Stimulated activated CD4-positive, alpha-beta T cell treated with anti-CD3 and anti-CD28 coated beads, Interleukin-12 subunit alpha, Interleukin-12 subunit beta, amount 100 ng/mL, for 24 hours (primary cell): ENCODE measurements at regions not wholly inside any gene's neighbourhood (a gene's known extent, or its start where the extent isn't known, plus 50 kb on each side); places are given as distances from the start of the nearest gene placed in this dataset.
"Not testable (repeated sequence)": the region's sequence is repeated elsewhere in the genome, so short reads cannot be mapped to it uniquely, and the experiment has no call there.

Experiments
- DNase-seq, 2 experiments: peaks; one replicate each; pipeline ENCODE4 v3.0.0-alpha.2; 2020; ENCODE audit warnings: low read depth in 2 of 2

DNA sequence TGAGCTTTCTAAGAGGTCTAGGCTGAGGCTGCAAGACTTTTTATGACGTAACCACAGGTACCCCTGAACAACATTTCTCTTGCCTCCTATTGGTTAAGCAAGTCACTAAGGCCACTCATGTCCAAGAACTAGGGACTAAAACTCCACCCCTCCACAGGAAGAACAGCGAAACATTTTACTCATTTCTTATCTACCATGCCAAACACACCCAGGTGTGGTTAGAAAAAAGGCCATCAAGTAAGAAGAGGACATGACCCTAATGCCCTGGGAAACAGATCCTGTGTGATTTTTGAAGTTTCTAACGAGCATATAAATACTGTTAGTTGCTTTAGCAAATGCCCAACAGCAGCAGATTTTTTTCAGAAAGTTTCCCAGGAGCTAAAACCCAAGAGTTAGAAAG is 282.4 kb upstream of the DYNLRB2 start:
- DNase-seq: no peak

DNA sequence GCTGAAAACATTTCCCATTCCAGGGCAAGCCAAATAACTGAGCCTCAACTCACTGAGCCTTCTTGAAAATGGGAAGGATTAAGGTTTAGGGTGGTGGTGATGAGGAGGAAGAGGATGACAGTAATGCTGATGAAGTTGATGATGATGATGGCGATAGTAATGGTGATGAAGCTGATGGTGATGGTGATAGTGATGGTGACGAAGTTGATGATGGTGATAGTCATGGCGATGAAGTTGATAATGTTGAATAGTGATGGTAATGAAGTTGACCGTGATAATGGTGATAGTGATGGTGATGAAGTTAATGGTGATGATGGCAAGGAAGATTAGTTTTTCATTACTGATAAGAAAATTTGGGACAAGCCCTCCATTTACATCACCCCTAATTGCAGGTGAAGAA is 285.8 kb upstream of the DYNLRB2 start:
- DNase-seq: no peak

DNA sequence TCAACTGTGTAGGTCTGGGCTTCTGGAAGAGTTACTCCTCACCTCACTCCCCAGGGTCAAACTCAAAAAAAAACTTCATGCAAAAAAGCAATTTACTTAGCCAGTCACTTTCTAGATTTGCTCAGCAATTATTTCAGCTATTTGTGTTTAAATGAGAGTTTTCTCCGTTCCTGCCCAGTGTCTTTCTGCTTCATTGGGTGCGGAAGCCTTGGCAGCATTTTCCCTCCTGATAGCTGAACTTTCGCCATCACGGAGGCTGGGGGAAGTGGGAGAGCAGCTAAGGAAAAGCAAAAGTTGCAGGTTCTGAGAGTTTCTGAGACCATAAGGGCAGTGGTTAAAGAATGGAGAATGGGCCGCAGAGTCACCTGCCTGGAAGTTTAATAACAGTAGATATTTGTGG is 287.1 kb upstream of the DYNLRB2 start:
- no peak for DNase-seq

GRCh38 chr16:80250381-80250780 is 290.4 kb upstream of the DYNLRB2 start:
- no peak for DNase-seq

DNA sequence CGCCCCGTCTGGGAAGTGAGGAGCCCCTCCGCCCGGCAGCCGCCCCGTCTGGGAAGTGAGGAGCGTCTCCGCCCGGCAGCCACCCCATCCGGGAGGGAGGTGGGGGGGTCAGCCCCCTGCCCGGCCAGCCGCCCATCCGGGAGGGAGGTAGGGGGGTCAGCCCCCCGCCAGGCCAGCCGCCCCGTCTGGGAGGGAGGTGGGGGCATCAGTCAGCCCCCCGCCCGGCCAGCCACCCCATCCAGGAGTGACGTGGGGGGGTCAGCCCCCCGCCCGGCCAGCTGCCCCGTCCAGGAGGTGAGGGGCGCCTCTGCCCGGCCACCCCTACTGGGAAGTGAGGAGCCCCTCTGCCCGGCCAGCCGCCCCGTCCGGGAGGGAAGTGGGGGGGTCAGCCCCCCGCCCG is 297.5 kb upstream of the DYNLRB2 start:
- DNase-seq: not testable (repeated sequence)

DNA sequence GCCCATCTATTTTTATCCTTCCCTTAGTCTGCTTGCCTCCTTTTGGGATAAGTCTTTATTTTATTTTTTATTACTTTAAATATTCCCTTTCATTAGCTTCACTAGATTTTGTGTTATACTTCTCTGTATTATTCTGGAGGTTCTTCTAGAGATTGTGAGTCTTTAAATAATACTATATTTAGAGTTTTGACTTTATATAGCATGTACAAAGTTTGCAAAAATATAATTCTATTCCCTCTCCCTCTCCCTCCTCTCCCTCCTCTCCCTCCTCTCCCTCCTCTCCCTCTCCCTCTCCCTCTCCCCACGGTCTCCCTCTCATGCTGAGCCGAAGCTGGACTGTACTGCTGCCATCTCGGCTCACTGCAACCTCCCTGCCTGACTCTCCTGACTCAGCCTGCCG is 298.5 kb upstream of the DYNLRB2 start:
- not testable (repeated sequence) for DNase-seq

GRCh38 chr16:80233097-80233835 is 307.5 kb upstream of the DYNLRB2 start:
- no peak for DNase-seq

DNA sequence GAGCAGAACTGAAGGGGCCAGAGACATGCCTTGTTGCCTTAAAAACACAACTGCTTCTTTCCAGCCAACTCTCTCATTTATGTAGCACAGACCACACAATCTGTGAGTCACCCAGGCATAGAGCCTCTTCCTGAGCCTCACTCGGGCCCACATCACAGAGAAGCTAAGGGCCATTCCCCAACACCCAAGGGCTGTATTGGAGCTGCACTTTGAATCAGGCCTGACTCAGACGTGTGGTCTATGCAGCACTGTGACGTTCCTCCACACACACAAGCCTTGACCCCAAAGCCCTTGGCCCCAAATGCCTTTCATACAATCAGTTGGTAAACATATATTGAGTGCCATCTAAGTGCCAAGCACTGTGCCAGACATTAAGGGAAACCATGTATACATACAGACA is 308.9 kb upstream of the DYNLRB2 start:
- peak in 1 of 2 experiments; percentile 1 for DNase-seq

DNA sequence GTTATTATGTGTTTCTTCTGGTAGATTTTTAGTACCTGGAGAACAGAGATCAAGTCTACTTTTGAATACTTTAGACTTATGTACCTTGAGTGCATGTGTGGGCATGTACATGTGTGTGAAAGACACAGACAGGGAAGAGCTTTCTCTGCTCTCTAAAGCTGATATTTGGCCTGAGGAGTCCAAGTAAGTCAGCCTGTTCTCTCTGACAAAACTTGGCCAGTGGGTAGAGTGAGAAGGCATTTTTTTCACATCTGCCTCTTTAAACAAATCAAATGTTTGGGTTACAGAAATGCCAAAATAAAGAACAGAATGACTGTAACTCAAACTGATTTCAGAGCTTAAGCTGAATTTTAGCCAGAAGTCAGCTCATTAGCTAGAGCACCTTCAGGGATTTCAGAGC is 309.7 kb upstream of the DYNLRB2 start:
- no peak for DNase-seq

- no peak for DNase-seq
These were observed 310.3 kb upstream of the DYNLRB2 start for GRCh38 chr16:80230328-80231120.

GRCh38 chr16:80226499-80226898 is 314.3 kb upstream of the DYNLRB2 start:
- DNase-seq: no peak

DNA sequence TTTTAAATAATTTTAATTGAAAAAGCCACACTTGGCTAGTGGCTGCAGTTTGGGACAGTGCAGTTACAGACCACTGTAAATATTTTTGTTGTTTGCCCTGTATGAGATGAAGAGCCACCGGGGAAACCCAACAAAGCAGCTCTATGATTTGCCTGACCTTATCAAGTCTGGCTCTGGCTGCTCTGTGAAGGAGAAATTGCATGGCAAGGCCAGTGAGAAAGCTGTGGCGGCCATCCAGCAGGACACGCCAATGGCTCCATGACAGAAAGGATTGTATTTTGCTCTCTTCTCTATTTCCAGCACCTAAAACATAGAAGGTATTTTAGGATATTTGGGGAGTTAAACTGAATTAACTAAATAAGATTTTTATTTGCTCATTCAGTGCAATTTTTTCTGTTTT is 330.0 kb upstream of the DYNLRB2 start:
- DNase-seq: no peak

GRCh38 chr16:80208743-80209142 is 332.1 kb upstream of the DYNLRB2 start:
- DNase-seq: no peak

GRCh38 chr16:80208015-80208414 is 332.8 kb upstream of the DYNLRB2 start:
- DNase-seq: no peak

DNA sequence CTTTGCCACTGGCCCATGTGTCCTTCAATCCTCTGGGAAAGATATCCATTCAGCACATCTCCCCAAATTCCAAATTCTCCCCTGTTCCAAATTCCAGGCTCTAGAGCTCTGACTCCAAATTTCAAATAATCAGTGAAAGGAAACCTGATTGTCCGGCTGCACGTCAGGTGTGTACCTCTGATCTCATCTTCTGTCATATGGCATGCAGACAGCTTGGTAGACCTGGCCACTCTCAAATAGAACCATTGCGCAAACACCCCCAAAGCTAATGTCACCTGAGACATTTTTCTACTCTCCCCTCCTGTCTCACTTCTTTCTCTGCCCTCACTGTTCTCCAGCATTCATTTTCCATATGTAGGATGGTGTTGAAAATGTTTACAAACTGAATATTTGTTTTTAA is 337.0 kb upstream of the DYNLRB2 start:
- DNase-seq: no peak

DNA sequence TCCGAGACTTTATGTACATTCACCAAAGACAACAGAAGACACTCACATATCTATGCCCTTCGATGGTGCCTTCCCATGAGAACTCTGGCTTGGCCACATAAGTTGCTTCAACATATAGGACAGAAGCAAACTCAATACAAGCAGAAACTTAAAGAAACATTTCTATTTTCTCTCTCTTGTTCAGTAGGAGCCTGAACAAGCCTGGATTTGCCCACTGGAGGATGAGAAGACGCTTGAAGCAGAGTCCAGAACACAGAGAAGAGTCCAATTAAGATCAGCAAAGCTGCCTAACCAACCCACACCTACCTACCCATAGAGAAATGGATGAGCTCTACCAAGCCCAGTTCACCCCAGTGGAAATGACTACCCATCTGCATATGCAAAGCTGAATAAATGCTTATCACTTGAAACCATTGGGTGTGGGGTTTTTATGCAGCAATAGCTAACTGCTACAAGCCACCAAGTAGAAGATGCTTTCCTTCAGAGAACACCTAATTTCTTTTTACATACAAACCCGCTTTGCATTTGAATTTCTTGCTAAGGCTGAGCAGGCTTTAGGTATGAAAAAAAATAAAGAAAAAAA is 337.9 kb upstream of the DYNLRB2 start:
- no peak for DNase-seq

GRCh38 chr16:80200079-80200478 is 340.7 kb upstream of the DYNLRB2 start:
- no peak for DNase-seq

GRCh38 chr16:80199614-80200013 is 341.2 kb upstream of the DYNLRB2 start:
- no peak for DNase-seq

DNA sequence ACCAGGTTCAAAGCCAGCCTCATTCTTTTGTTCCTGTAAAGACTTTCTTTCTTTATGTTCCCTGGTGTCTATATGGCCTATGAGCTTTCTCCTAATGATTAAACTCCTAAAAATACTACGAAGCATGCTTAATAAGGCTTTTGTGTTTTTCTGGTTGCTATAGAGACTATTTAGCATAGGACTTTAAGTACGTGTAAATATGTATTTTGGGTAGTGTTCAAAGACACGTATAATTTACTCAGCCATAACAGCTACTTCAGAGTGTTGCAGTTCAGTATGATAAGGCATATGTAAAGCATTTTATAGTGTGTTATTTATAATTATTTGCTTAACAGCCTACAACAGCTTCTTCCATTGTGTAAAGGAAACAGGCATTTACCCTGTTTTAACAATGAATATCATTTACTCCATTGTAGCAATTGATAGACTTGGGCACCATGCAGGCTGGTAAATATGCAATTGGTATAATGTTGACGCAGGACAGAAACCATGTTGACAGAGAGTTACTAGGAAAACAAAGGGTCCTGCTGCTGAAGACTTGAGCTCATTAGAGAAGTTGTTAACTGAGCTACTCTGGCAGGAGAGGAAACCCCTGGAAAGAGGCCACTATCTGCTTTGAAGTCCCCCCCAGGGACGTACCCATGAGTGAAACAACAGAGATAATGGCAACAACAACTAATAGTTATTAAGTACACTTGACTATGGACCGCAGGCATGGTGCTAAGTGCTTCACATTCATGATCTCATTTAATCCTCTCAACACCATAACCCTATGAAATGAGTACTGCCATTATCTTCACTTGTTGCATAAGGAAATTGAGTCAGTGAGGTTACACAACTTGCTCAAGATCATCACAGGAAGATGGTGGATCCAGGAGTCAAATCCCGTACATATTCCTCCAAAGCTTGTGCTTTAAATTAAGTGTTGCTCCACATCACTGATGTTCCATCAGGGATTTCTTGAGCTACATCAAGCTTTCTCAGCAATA is 342.2 kb upstream of the DYNLRB2 start:
- no peak for DNase-seq

DNA sequence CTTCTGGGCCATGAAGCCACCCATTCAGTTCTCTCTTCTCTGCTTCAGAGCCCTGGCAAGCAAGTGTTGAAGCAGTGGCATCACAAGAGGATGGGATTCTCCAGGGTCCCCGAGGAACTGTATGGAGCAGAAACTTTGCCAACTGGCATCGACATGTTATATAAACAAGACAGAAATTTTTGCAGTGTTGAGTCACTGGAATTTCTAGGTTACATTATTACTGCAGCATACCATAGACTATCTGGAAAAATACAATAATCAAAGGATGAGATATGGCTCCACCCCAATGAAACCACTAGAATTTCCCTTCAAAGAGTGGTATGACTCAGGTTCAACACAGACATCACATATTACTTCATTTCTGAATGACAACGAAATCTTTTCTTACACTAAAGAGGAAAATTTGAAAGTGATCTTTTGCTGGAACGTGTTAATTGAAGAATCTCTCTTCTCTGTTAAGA is 343.0 kb upstream of the DYNLRB2 start:
- no peak for DNase-seq

- DNase-seq: no peak
These were observed 348.9 kb upstream of the DYNLRB2 start for GRCh38 chr16:80191928-80192327.
